HFFc6 (cell line): ENCODE measurements at regions not wholly inside any gene's neighbourhood (a gene's known extent, or its start where the extent isn't known, plus 50 kb on each side); places are given as distances from the start of the nearest gene placed in this dataset.

Experiments
- DNase-seq: peaks from one replicate; pipeline ENCODE4 v3.0.0-alpha.2; 2018
- H3K27ac Mint-ChIP-seq: 2 replicates; pipeline ENCODE4 v1.8.0; 2020; ENCODE audit warnings: mild to moderate bottlenecking, mixed read lengths
- H3K27me3 Mint-ChIP-seq: 2 replicates; pipeline ENCODE4 v1.8.0; 2021; ENCODE audit warnings: mild to moderate bottlenecking, moderate library complexity, mixed read lengths; ENCODE audit not compliant: insufficient read depth
- H3K36me3 Mint-ChIP-seq: 2 replicates; pipeline ENCODE4 v1.8.0; 2021; ENCODE audit warnings: low read depth, mixed read lengths
- H3K4me1 Mint-ChIP-seq: 2 replicates; pipeline ENCODE4 v1.8.0; 2020; ENCODE audit warnings: low read depth, mixed read lengths
- H3K4me3 Mint-ChIP-seq: 2 replicates; pipeline ENCODE4 v1.8.0; 2020; ENCODE audit warnings: mild to moderate bottlenecking, moderate library complexity, mixed read lengths
- H3K9me3 Mint-ChIP-seq: 2 replicates; pipeline ENCODE4 v1.8.0; 2020; ENCODE audit warnings: mild to moderate bottlenecking, mixed read lengths
- TF ChIP-seq, protein P1 (sequence below): fragments of 200-600 bp; sonication (generic); IDR thresholded peaks from 2 replicates; pipeline ENCODE4 v1.5.0; 2021; ENCODE audit warnings: antibody characterized with exemption, mild to moderate bottlenecking

DNA sequence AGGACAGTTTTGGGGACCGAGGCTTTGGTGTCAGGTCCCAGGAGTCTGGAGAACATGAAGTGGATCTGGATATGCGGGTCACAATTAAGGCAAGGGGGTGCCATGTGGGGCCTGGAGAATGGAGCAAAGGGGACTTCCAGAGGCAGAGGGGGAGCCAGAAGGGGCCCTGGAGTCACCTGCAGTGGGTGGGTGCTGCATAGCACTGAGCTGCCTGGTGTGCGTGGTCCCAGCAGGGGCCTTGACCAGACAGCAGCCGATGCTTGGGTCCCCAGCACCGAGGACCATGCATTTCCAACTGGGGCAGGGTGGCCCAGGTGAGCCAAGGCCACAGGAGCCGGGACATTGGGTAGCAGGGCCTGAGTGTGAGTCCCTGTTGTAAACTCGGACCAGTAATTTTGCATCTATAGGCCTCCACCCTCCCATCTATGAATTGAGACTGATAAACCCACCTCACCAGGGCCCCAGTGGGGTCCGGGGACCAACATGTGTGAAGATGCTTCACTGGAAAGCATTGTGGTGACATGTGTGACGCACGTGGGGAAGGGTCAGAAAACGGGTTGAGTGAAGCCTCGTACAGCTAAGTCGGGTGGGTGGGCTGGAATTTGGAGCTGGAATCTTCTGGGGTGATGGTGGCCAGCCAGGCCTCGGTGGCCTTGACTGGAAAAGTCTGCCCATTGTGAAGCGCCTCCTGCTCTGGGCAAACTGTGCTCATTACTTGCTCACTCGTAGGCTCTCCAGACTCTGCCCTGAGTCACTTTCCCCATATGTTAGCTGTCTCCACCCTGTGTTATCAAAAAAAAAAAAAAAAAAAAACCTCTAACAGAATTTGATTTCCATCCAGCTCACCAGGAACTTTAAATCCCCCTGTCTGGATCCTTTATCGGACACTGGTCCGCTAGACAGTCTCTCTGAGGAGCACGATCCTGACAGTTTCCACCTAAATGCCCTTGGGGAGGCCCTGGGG, 90.5 kb upstream of the ZNF469 start:
- no peak for DNase-seq
- Mint-ChIP-seq H3K4me1 (peaks cover 4% of the 10 kb centered on the region; the same call in 1 of the 2 replicates), H3K9me3 (no peaks in the 10 kb centered on the region), H3K27me3 (no peaks in the 10 kb centered on the region; the same call in 1 of the 2 replicates), H3K4me3 (no peak overlapping the region), H3K27ac (no peak overlapping the region), H3K36me3 (no peaks in the 10 kb centered on the region; the same call in 1 of the 2 replicates)
- TF ChIP-seq, protein P1, sequence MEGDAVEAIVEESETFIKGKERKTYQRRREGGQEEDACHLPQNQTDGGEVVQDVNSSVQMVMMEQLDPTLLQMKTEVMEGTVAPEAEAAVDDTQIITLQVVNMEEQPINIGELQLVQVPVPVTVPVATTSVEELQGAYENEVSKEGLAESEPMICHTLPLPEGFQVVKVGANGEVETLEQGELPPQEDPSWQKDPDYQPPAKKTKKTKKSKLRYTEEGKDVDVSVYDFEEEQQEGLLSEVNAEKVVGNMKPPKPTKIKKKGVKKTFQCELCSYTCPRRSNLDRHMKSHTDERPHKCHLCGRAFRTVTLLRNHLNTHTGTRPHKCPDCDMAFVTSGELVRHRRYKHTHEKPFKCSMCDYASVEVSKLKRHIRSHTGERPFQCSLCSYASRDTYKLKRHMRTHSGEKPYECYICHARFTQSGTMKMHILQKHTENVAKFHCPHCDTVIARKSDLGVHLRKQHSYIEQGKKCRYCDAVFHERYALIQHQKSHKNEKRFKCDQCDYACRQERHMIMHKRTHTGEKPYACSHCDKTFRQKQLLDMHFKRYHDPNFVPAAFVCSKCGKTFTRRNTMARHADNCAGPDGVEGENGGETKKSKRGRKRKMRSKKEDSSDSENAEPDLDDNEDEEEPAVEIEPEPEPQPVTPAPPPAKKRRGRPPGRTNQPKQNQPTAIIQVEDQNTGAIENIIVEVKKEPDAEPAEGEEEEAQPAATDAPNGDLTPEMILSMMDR = no peak

DNA sequence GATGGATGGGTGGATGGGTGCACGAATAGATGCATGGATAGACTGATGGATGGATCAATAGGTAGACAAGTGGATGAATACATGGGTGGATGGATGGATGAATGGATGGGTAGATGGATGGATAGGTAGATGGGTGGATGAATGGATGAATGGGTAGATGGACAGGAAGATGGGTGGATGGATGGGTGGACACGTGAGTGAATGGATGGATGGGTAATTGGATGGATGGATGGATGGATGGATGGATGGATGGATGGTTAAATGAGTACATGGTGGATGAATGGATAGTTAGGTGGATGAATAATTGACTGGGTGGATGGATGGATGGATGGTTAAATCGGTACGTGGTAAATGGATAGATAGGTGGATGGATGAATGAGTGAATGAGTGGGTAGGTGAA, 89.7 kb upstream of the ZNF469 start:
- no peak overlapping the region for H3K27ac Mint-ChIP-seq
- TF ChIP-seq, protein P1 = no peak
- no peaks in the 10 kb centered on the region for H3K9me3 Mint-ChIP-seq
- H3K27me3 Mint-ChIP-seq = no peaks in the 10 kb centered on the region; the same call in 1 of the 2 replicates
- H3K4me3 Mint-ChIP-seq = no peak overlapping the region
- peaks cover 12% of the 10 kb centered on the region for H3K4me1 Mint-ChIP-seq
- DNase-seq = no peak
- no peaks in the 10 kb centered on the region for H3K36me3 Mint-ChIP-seq

DNA sequence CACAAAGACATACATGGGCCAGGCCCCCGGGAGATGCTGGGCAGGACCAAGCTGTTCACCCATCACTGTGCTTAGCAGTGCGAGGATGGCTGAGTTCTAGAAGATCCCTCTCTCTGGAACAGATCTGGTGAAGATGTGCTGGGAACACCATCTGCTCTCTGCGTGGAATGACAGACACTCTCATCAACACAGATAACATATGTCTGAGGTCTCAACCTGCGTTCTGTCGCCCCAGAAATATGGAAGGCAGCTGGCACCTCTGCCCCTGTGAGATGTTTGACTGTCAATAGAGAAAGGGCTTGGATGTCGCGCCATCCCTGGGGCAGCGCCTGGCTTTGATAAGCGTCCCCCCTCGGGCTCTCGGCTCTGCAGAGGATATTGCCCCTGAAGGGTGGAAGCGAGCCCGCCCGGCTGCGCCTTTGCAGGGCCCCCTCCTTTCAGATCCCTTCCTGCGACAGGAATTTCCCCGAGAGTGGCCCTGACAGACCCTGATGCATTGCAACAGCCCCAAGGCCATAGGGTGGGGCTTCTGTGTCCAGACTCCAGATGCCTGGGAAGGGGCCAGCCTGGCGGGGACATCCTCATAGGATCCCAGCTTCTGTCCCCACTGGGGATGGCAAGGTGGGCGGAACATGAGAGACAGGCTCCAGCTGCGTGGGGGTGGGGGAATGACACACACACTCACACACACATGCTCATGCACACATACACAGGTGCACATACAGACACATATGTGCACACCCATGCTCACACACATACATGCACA, 86.9 kb upstream of the ZNF469 start:
- Mint-ChIP-seq H3K4me1 (peaks cover 36% of the 10 kb centered on the region), H3K4me3 (no peak overlapping the region), H3K9me3 (no peaks in the 10 kb centered on the region), H3K27me3 (no peaks in the 10 kb centered on the region; the same call in 1 of the 2 replicates), H3K27ac (no peak overlapping the region), H3K36me3 (no peaks in the 10 kb centered on the region)
- DNase-seq = no peak
- TF ChIP-seq, protein P1 = no peak

DNA sequence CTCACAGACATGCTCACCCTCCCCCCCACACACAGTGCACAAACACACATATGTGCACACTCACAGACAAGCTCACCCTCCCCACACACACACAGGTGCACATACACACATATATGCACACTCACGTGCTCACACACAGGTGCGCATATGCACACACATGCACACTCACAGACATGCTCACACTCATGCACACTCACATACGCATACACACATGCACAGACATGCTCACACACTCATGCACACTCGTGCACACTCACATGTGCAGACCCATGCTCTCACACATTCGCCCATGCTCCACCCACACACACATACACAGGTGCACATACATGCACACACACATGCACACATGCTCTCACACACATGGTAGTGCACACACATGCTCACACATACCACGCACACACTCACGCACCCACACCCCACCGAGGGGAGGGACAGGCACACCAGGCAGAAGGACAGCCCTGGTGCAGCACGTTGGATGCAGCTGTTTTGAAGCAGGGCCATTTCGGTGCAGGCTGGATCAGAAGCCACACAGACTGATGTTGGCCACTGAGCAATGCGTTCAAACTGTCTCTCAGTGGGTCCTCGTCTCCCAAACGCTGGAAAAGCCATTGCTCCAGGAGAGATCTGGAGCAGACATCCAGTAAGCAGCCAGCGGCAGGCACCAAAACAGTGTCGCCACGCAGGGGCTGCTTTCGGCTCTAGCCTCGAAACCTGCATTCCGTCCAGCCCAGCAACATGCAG, 86.2 kb upstream of the ZNF469 start:
- H3K36me3 Mint-ChIP-seq = no peaks in the 10 kb centered on the region
- H3K27ac Mint-ChIP-seq = no peak overlapping the region
- TF ChIP-seq, protein P1 = no peak
- H3K4me3 Mint-ChIP-seq = no peak overlapping the region
- H3K9me3 Mint-ChIP-seq = no peaks in the 10 kb centered on the region
- H3K27me3 Mint-ChIP-seq = no peaks in the 10 kb centered on the region; the same call in 1 of the 2 replicates
- DNase-seq = no peak
- H3K4me1 Mint-ChIP-seq = peaks cover 36% of the 10 kb centered on the region

DNA sequence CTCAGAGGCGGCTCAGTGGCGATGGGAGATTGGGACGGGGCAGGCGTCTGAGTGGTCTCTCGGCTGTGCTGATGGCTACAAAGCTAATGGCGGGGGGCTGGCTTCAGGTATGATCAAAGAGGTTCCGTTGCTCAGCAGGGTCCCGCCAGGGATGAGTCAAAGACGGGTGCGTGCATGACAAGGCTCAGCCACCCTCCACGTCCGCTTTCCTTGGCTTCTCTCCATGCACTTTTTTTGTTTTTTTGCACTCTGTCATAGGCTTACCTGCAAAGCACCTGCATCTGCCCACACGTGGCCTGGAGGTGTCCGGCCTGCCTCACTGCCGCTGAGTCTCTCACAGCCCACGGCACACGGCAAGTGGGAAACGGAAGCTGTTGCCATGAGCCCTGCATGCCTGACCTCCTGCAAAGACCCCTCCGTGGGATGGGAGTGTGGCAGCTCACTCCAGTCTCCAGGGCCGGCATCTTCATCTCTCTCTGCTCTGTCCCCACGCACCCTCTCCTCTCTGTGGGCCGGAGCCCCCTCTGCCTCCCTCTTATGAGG, 85.5 kb upstream of the ZNF469 start:
- no peak overlapping the region for H3K27ac Mint-ChIP-seq
- H3K4me3 Mint-ChIP-seq = no peak overlapping the region
- no peak for DNase-seq
- TF ChIP-seq, protein P1 = no peak
- H3K27me3 Mint-ChIP-seq = peaks cover under 1% of the 10 kb centered on the region; the same call in 1 of the 2 replicates
- no peaks in the 10 kb centered on the region for H3K9me3 Mint-ChIP-seq
- H3K4me1 Mint-ChIP-seq = peaks cover 42% of the 10 kb centered on the region
- no peaks in the 10 kb centered on the region for H3K36me3 Mint-ChIP-seq
